HepG2 (cell line): ENCODE measurements at regions not wholly inside any gene's neighbourhood (a gene's known extent, or its start where the extent isn't known, plus 50 kb on each side); places are given as distances from the start of the nearest gene placed in this dataset.

Experiments
- ATAC-seq: fragments of 200-7000 bp; cut with Tn5 transposase; 3 replicates; pipeline ENCODE4 v1.9.1; 2020; ENCODE audit warnings: mild to moderate bottlenecking, moderate library complexity
- BruUV-seq: library from RNA; stranded (reverse); fragments of 400-500 nt; replicated peaks from 2 replicates; lab custom pipeline; 2021; lab: Mats Ljungman, UMichigan
- CTCF ChIA-PET: fragments of 300-600 bp; formaldehyde crosslinking; extraction: SDS; loops from one replicate; lab custom pipeline; 2021; ENCODE audit warnings: low total read pairs, inconsistent platforms, low intra/inter-chr PET ratio; lab: Yijun Ruan, JAX
- POLR2A ChIA-PET: fragments of 350-600 bp; sonication (Branson Sonifier 250); formaldehyde crosslinking; loops from one replicate; lab custom pipeline; 2020; ENCODE audit warnings: antibody characterized with exemption, inconsistent platforms; lab: Yijun Ruan, JAX
- DNase-seq: peaks from one replicate; pipeline ENCODE4 v3.0.0-alpha.2; 2015; ENCODE audit warnings: low spot score
- FAIRE-seq: peaks from 3 replicates; lab custom pipeline; 2011; peaks lifted over from hg19 to GRCh38; lab: Jason Lieb, UNC
- H2AFZ ChIP-seq: one replicate; pipeline ENCODE4 v1.6.1; 2011; ENCODE audit warnings: low read length, inconsistent platforms
- H3K27ac ChIP-seq: fragments of 300-600 bp; 3 replicates; pipeline ENCODE4 v1.8.0; 2011; ENCODE audit warnings: mixed run types, mild to moderate bottlenecking, mixed read lengths, low read length, inconsistent platforms; ENCODE audit not compliant: insufficient read depth; ENCODE audit errors: extremely low read length
- H3K27me3 ChIP-seq, 2 experiments: fragments of 200-600 bp in 1 of 2; 2 replicates in 1 of 2; 3 replicates in 1 of 2; pipeline versions ENCODE4 v1.6.0 to v1.8.0; 2011; ENCODE audit warnings: low read length in 2 of 2, mild to moderate bottlenecking in 2 of 2, moderate library complexity in 2 of 2, inconsistent platforms in 1 of 2; ENCODE audit not compliant: insufficient read depth in 2 of 2, control insufficient read depth in 1 of 2
- H3K36me3 ChIP-seq, 2 experiments: fragments of 200-600 bp in 1 of 2; replicated peaks in 1 of 2; 2 replicates in 1 of 2; 3 replicates in 1 of 2; pipeline versions ENCODE4 v1.5.1 to v1.8.0; 2011; ENCODE audit warnings: low read length in 2 of 2, inconsistent platforms in 1 of 2; ENCODE audit not compliant: insufficient read depth in 2 of 2, control insufficient read depth in 1 of 2
- H3K4me1 ChIP-seq: 2 replicates; pipeline ENCODE4 v1.5.1; 2012; ENCODE audit warnings: low read length, inconsistent platforms; ENCODE audit not compliant: insufficient read depth
- H3K4me2 ChIP-seq: 2 replicates; pipeline ENCODE4 v1.6.0; 2011; ENCODE audit warnings: low read depth, low read length, inconsistent platforms
- H3K4me3 ChIP-seq, 3 experiments: fragments of 200-600 bp in 1 of 3; sonication (generic), shearing (Covaris generic) in 1 of 3; replicated peaks in 1 of 3; 2 replicates each; pipeline ENCODE4 v1.5.1; 2011 to 2016; ENCODE audit warnings: low read length in 3 of 3, inconsistent platforms in 2 of 3, low read depth in 2 of 3, mild to moderate bottlenecking in 2 of 3, control low read depth in 1 of 3, mixed read lengths in 1 of 3; ENCODE audit not compliant: insufficient read depth in 1 of 3
- H3K79me2 ChIP-seq: one replicate; pipeline ENCODE4 v1.6.1; 2011; ENCODE audit warnings: low read length, inconsistent platforms; ENCODE audit not compliant: insufficient read depth
- H3K9ac ChIP-seq: 2 replicates; pipeline ENCODE4 v1.6.0; 2011; ENCODE audit warnings: mild to moderate bottlenecking, low read depth, low read length, inconsistent platforms; ENCODE audit not compliant: insufficient read depth
- H3K9me3 ChIP-seq: 2 replicates; pipeline ENCODE4 v1.5.1; 2012; ENCODE audit warnings: mild to moderate bottlenecking, low read length
- H4K20me1 ChIP-seq: 2 replicates; pipeline ENCODE4 v1.6.0; 2011; ENCODE audit warnings: inconsistent platforms, mild to moderate bottlenecking, low read length, moderate library complexity; ENCODE audit not compliant: insufficient read depth
- ARNT2 ChIP-seq: sonication (generic); formaldehyde crosslinking; IDR thresholded peaks from 2 replicates; pipeline ENCODE4 v1.8.0; 2022; ENCODE audit warnings: mild to moderate bottlenecking, low read depth, missing genetic modification reagents, moderate library complexity
- HDAC2 ChIP-seq: sonication (generic); formaldehyde crosslinking; IDR thresholded peaks from 2 replicates; pipeline ENCODE4 v1.4.0; 2020; ENCODE audit warnings: missing genetic modification reagents
- HOXD1 ChIP-seq: sonication (generic); formaldehyde crosslinking; IDR thresholded peaks from 2 replicates; pipeline ENCODE4 v1.5.0; 2020; ENCODE audit warnings: missing genetic modification reagents
- IRX3 ChIP-seq: sonication (generic); formaldehyde crosslinking; IDR thresholded peaks from 2 replicates; pipeline ENCODE4 v1.8.1; 2023; ENCODE audit warnings: mild to moderate bottlenecking, low read depth, missing genetic modification reagents, borderline replicate concordance
- MAF1 ChIP-seq: sonication (generic); formaldehyde crosslinking; IDR thresholded peaks from 2 replicates; pipeline ENCODE4 v1.5.0; 2020; ENCODE audit warnings: missing genetic modification reagents, borderline replicate concordance
- NR3C1 ChIP-seq: sonication (generic); formaldehyde crosslinking; IDR thresholded peaks from 2 replicates; pipeline ENCODE4 v1.4.0; 2020; ENCODE audit warnings: missing genetic modification reagents
- PHF8 ChIP-seq: sonication (generic); formaldehyde crosslinking; IDR thresholded peaks from 2 replicates; pipeline ENCODE4 v1.5.0; 2020; ENCODE audit warnings: missing genetic modification reagents
- PPARG ChIP-seq: conservative IDR thresholded peaks from 2 replicates; pipeline ENCODE4 v1.6.1; 2016; ENCODE audit warnings: missing biosample characterization, missing genetic modification reagents
- REST ChIP-seq, 2 experiments: IDR thresholded peaks; 2 replicates each; pipeline ENCODE4 v1.6.1; 2011 to 2012; ENCODE audit warnings: low read length in 2 of 2, borderline replicate concordance in 1 of 2, low read depth in 1 of 2, mild to moderate bottlenecking in 1 of 2, moderate library complexity in 1 of 2
- SNRNP70 ChIP-seq: fragments of 200-400 bp; formaldehyde crosslinking; IDR thresholded peaks from 2 replicates; pipeline ENCODE4 v1.6.1; 2017; ENCODE audit warnings: mild to moderate bottlenecking, low read depth, low read length, moderate library complexity
- ZNF207 ChIP-seq: fragments of 450-650 bp; IDR thresholded peaks from 2 replicates; pipeline ENCODE4 v1.6.1; 2016; ENCODE audit warnings: antibody characterized with exemption, borderline replicate concordance
- ZNF362 ChIP-seq: sonication (generic); formaldehyde crosslinking; IDR thresholded peaks from 2 replicates; pipeline ENCODE4 v1.4.0; 2020; ENCODE audit warnings: missing genetic modification reagents, mild to moderate bottlenecking, borderline replicate concordance
- ZNF597 ChIP-seq: sonication (generic); formaldehyde crosslinking; IDR thresholded peaks from 2 replicates; pipeline ENCODE4 v1.5.0; 2020; ENCODE audit warnings: missing genetic modification reagents
- ZNF615 ChIP-seq: sonication (generic); formaldehyde crosslinking; IDR thresholded peaks from 2 replicates; pipeline ENCODE4 v1.5.0; 2020; ENCODE audit warnings: mild to moderate bottlenecking, missing genetic modification reagents, borderline replicate concordance
- ZSCAN29 ChIP-seq: sonication (generic); formaldehyde crosslinking; conservative IDR thresholded peaks from 2 replicates; pipeline ENCODE4 v1.4.0; 2020; ENCODE audit warnings: mild to moderate bottlenecking, missing genetic modification reagents
- WGBS: methylation state at CpG from one replicate; pipeline ENCODE4 v1.1.6; 2017; ENCODE audit warnings: low lambda C conversion rate; 5-methylcytosine and 5-hydroxymethylcytosine counted together
- in situ Hi-C: cut with HindIII; loops from 2 replicates; pipeline ENCODE4 v1.10.0; 2017; ENCODE audit warnings: low pct_unique_long_range_greater_than_20kb; ENCODE audit not compliant: extremely low pct_ligation_motif_present
- intact Hi-C: fragments of 100-400 bp; cut with micrococcal nuclease; formaldehyde crosslinking; loops from one replicate; pipeline ENCODE4 v1.10.0; 2022; ENCODE audit not compliant: unreplicated experiment

GRCh38 chr15:31238906-31239305 lies 87.7 kb upstream of the KLF13 start:
- H4K20me1 ChIP-seq, result no peaks in the 10 kb centered on the region
- H3K36me3 ChIP-seq, result no peaks in the 10 kb centered on the region
- FAIRE-seq, result no peak
- in situ Hi-C loops, result no loop called here
- H3K4me2 ChIP-seq, result no peak overlapping the region
- ChIA-PET CTCF (no interaction called here), POLR2A (no interaction called here)
- no peak overlapping the region for H3K4me3 ChIP-seq
- H2AFZ ChIP-seq, result no peak overlapping the region
- no peaks in the 10 kb centered on the region for H3K79me2 ChIP-seq
- no peak overlapping the region for H3K9ac ChIP-seq
- TF ChIP-seq MAF1 (CRISPR knock-in tag) (no peak), ARNT2 (no peak), ZSCAN29 (CRISPR knock-in tag) (no peak), NR3C1 (no peak), ZNF615 (CRISPR knock-in tag) (no peak), HDAC2 (CRISPR knock-in tag) (no peak), SNRNP70 (no peak), ZNF362 (CRISPR knock-in tag) (no peak), PHF8 (CRISPR knock-in tag) (no peak), HOXD1 (CRISPR knock-in tag) (no peak), ZNF597 (no peak), PPARG (no peak), IRX3 (CRISPR knock-in tag) (no peak), ZNF207 (no peak), REST (IDR thresholded peaks at IDR 0.05; ENCODE audit: borderline replicate concordance in 1 of 2, low read depth in 1 of 2, low read length in 2 of 2) (no peak)
- DNase-seq, result no peak
- peaks cover 21% of the 10 kb centered on the region for H3K4me1 ChIP-seq
- no peak overlapping the region for H3K27ac ChIP-seq
- ATAC-seq, result no peak
- intact Hi-C loops, result no loop called here
- 67% methylated on average over 1 of the region's 1 CpG for WGBS
- H3K27me3 ChIP-seq, result peaks cover 0 to 3% of the 10 kb centered on the region in 2 experiments; a peak in 1 of 5 replicates
- no peaks in the 10 kb centered on the region for H3K9me3 ChIP-seq
- no TSS peak for BruUV-seq
